Esophagus muscularis mucosa (tissue), 4 donors: ENCODE measurements at regions not wholly inside any gene's neighbourhood (a gene's known extent, or its start where the extent isn't known, plus 50 kb on each side); places are given as distances from the start of the nearest gene placed in this dataset.

ENCODE experiments used
- EP300 ChIP-seq: sonication (generic); formaldehyde crosslinking; IDR thresholded peaks from one replicate; pipeline ENCODE4 v1.6.1; 2017; ENCODE audit warnings: antibody characterized with exemption
- POLR2A ChIP-seq: fragments of 450-650 bp; IDR thresholded peaks from one replicate; pipeline ENCODE4 v1.6.1; 2017; ENCODE audit warnings: antibody characterized with exemption, moderate library complexity, mild to moderate bottlenecking, low read depth
- POLR2AphosphoS5 ChIP-seq, 2 donors: sonication (generic); formaldehyde crosslinking; IDR thresholded peaks; one replicate each; pipeline ENCODE4 v1.6.1; 2017; ENCODE audit warnings: antibody characterized with exemption in 2 of 2
- TF ChIP-seq, protein P1 (sequence below), 3 experiments: fragments of 200-600 bp in 2 of 3; fragments of 450-650 bp in 1 of 3; sonication (generic) in 2 of 3; IDR thresholded peaks; one replicate each; pipeline ENCODE4 v1.5.1; 2017 to 2019; ENCODE audit warnings: antibody characterized with exemption in 3 of 3, mild to moderate bottlenecking in 2 of 3, moderate library complexity in 1 of 3

DNA sequence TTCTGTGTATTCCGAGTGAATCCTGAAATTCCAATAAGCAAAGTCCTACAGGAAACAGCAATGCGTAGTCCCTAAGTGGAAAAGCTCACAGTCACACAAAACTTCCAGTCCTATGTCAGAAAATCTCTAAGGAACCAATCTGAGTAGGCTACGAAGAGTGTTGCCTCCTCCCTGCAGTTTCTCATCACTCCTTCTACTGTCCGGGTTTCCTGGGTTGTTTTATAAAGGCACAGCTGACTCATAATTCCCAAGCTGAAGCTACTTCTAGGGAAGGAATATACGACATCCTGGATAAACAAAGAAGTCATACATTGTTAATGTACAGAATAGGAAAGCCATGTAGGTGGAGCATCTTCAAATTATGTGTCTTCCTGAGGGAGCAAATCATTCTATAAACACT is 65.7 kb upstream of the RGMA start:
- TF ChIP-seq EP300 (no peak), POLR2AphosphoS5 (IDR thresholded peaks at IDR 0.05) (no peak), POLR2A (no peak)
- TF ChIP-seq, protein P1, sequence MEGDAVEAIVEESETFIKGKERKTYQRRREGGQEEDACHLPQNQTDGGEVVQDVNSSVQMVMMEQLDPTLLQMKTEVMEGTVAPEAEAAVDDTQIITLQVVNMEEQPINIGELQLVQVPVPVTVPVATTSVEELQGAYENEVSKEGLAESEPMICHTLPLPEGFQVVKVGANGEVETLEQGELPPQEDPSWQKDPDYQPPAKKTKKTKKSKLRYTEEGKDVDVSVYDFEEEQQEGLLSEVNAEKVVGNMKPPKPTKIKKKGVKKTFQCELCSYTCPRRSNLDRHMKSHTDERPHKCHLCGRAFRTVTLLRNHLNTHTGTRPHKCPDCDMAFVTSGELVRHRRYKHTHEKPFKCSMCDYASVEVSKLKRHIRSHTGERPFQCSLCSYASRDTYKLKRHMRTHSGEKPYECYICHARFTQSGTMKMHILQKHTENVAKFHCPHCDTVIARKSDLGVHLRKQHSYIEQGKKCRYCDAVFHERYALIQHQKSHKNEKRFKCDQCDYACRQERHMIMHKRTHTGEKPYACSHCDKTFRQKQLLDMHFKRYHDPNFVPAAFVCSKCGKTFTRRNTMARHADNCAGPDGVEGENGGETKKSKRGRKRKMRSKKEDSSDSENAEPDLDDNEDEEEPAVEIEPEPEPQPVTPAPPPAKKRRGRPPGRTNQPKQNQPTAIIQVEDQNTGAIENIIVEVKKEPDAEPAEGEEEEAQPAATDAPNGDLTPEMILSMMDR (IDR thresholded peaks at IDR 0.05), result no peak
